ENCODE measurements at regions not wholly inside any gene's neighbourhood (a gene's known extent, or its start where the extent isn't known, plus 50 kb on each side); places are given as distances from the start of the nearest gene placed in this dataset.

GRCh38 chr10:5299950-5300349 lies 64.8 kb upstream of the UCN3 start:
- peaks cover 3% of the 10 kb centered on the region for H3K9me3 Mint-ChIP-seq
- DNase-seq (no peak), ATAC-seq (ENCODE audit: poor library complexity) (no peak)
- no peaks in the 10 kb centered on the region for H3K27me3 Mint-ChIP-seq
- no peak overlapping the region for H3K27ac Mint-ChIP-seq
- no peaks in the 10 kb centered on the region for H3K27me3 ChIP-seq (ENCODE audit: control insufficient read depth in 1 of 2, insufficient read depth in 2 of 2, low read length in 2 of 2)
- no peak overlapping the region for H3K27ac ChIP-seq (ENCODE audit: low read depth in 1 of 2, low read length in 2 of 2)
- ChIA-PET CTCF (no interaction called here), POLR2A (no interaction called here)
- peaks cover 44% of the 10 kb centered on the region for H3K4me1 ChIP-seq (ENCODE audit: insufficient read depth, low read length)
- H3K36me3 Mint-ChIP-seq (ENCODE audit: low read depth): peaks cover 36% of the 10 kb centered on the region
- intact Hi-C loops (cut with DNase I, micrococcal nuclease): no loop called here
- no peak overlapping the region for H3K4me3 Mint-ChIP-seq
- H3K9me3 ChIP-seq (ENCODE audit: control insufficient read depth in 1 of 2, insufficient read depth in 1 of 2, low read length in 2 of 2): peaks cover 4 to 8% of the 10 kb centered on the region in 2 experiments
- H3K4me1 Mint-ChIP-seq (ENCODE audit: low read depth): peaks cover 44% of the 10 kb centered on the region
- peaks cover 9% of the 10 kb centered on the region for H3K36me3 ChIP-seq (ENCODE audit: insufficient read depth, low read length)
- TF ChIP-seq CTCF (IDR thresholded peaks at IDR 0.05): no peak
- no peak overlapping the region for H3K4me3 ChIP-seq (ENCODE audit: low read length)

DNA sequence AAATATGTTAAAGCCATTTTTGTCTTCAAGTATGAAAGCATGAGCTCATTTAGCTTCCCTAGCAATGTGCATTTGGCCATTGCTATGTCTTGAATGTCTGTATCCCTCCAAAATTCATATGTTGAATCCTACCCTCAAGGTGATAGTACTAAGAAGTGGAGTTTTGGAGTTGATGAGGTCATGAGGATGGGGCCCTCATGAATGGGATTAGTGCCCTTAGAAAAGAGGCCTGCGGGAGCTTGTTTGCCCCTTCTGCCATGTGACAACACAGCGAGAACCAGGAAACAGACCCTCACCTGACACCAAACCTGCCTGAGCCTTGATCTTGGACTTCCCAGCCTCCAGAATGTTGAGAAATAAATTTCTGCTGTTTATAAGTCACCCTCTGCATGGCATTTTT lies 61.3 kb upstream of the UCN3 start:
- Mint-ChIP-seq H3K4me3 (no peak overlapping the region), H3K4me1 (ENCODE audit: low read depth) (peaks cover 8% of the 10 kb centered on the region), H3K27me3 (no peaks in the 10 kb centered on the region), H3K9me3 (peaks cover 5% of the 10 kb centered on the region), H3K36me3 (ENCODE audit: low read depth) (peaks cover 24% of the 10 kb centered on the region), H3K27ac (no peak overlapping the region)
- DNase-seq: no peak
- no peak for ATAC-seq (ENCODE audit: poor library complexity)
- no peak overlapping the region for H3K4me3 ChIP-seq (ENCODE audit: low read length)
- ChIA-PET POLR2A (no interaction called here), CTCF (no interaction called here)
- TF ChIP-seq CTCF (IDR thresholded peaks at IDR 0.05): no peak
- no peaks in the 10 kb centered on the region for H3K27me3 ChIP-seq (ENCODE audit: control insufficient read depth in 1 of 2, insufficient read depth in 2 of 2, low read length in 2 of 2)
- intact Hi-C loops (cut with DNase I, micrococcal nuclease): no loop called here
- no peak overlapping the region for H3K27ac ChIP-seq (ENCODE audit: low read depth in 1 of 2, low read length in 2 of 2)
- H3K36me3 ChIP-seq (ENCODE audit: insufficient read depth, low read length): peaks cover 9% of the 10 kb centered on the region
- H3K4me1 ChIP-seq (ENCODE audit: insufficient read depth, low read length): peaks cover 9% of the 10 kb centered on the region
- peaks cover 4 to 8% of the 10 kb centered on the region in 2 experiments for H3K9me3 ChIP-seq (ENCODE audit: control insufficient read depth in 1 of 2, insufficient read depth in 1 of 2, low read length in 2 of 2)

GRCh38 chr10:5305374-5305773 lies 59.4 kb upstream of the UCN3 start:
- no peaks in the 10 kb centered on the region for H3K4me1 Mint-ChIP-seq (ENCODE audit: low read depth)
- POLR2A ChIA-PET: no interaction called here

More at GRCh38 chr10:5305374-5305773, 59.4 kb upstream of the UCN3 start:
- Histone ChIP-seq H3K4me3 (ENCODE audit: low read length) (no peak overlapping the region), H3K27me3 (ENCODE audit: control insufficient read depth in 1 of 2, insufficient read depth in 2 of 2, low read length in 2 of 2) (no peaks in the 10 kb centered on the region), H3K9me3 (ENCODE audit: control insufficient read depth in 1 of 2, insufficient read depth in 1 of 2, low read length in 2 of 2) (peaks cover 4 to 8% of the 10 kb centered on the region in 2 experiments), H3K36me3 (ENCODE audit: insufficient read depth, low read length) (peaks cover 4% of the 10 kb centered on the region), H3K27ac (ENCODE audit: low read depth in 1 of 2, low read length in 2 of 2) (no peak overlapping the region), H3K4me1 (ENCODE audit: insufficient read depth, low read length) (no peaks in the 10 kb centered on the region)
- CTCF ChIA-PET: no interaction called here
- H3K9me3 Mint-ChIP-seq: peaks cover 5% of the 10 kb centered on the region
- H3K4me3 Mint-ChIP-seq: no peak overlapping the region
- DNase-seq (no peak), ATAC-seq (ENCODE audit: poor library complexity) (no peak)
- no peak overlapping the region for H3K27ac Mint-ChIP-seq
- intact Hi-C loops (cut with DNase I, micrococcal nuclease): no loop called here
- H3K27me3 Mint-ChIP-seq: no peaks in the 10 kb centered on the region
- no peak for TF ChIP-seq CTCF (IDR thresholded peaks at IDR 0.05)
- H3K36me3 Mint-ChIP-seq (ENCODE audit: low read depth): peaks cover 24% of the 10 kb centered on the region

Measured in CD4-positive, alpha-beta T cell (primary cell).